ENCODE measurements at regions not wholly inside any gene's neighbourhood (a gene's known extent, or its start where the extent isn't known, plus 50 kb on each side); places are given as distances from the start of the nearest gene placed in this dataset.

- no peak for TF ChIP-seq REST (IDR thresholded peaks at IDR 0.05; ENCODE audit: borderline replicate concordance)
- TF ChIP-seq CTCF (IDR thresholded peaks at IDR 0.05; ENCODE audit: poor library complexity, severe bottlenecking), result no peak
- TF ChIP-seq EZH2 (IDR thresholded peaks at IDR 0.05; ENCODE audit: borderline replicate concordance, insufficient read depth, low read length, poor library complexity, severe bottlenecking), result no peak
- TF ChIP-seq RAD21 (conservative IDR thresholded peaks at IDR 0.05), result no peak
- no peak for TF ChIP-seq TAF1 (IDR thresholded peaks at IDR 0.05; ENCODE audit: low read depth)
- no peak for TF ChIP-seq EP300 (conservative IDR thresholded peaks at IDR 0.05; ENCODE audit: poor library complexity, severe bottlenecking)
- TF ChIP-seq POLR2AphosphoS5 (IDR thresholded peaks at IDR 0.05), result no peak
These were observed 1178.3 kb downstream of the CDH11 start for GRCh38 chr16:63943566-63943965.
